ENCODE measurements at regions not wholly inside any gene's neighbourhood (a gene's known extent, or its start where the extent isn't known, plus 50 kb on each side); places are given as distances from the start of the nearest gene placed in this dataset.

- H3K4me1 ChIP-seq (ENCODE audit: control insufficient read depth, insufficient read depth, low read length): no peaks in the 10 kb centered on the region
- WGBS (ENCODE audit: insufficient coverage, insufficient replicate concordance, low lambda C conversion rate, missing lambda C conversion rate): 32% methylated on average over 4 of the region's 4 CpGs
- POLR2A ChIA-PET: no interaction called here
- H3K27me3 ChIP-seq (replicated peaks in 1 of 2; ENCODE audit: control insufficient read depth in 2 of 2, insufficient read depth in 2 of 2, low read length in 1 of 2): no peaks in the 10 kb centered on the region
- CTCF ChIA-PET: no interaction called here
- no peaks in the 10 kb centered on the region for H3K36me3 ChIP-seq (ENCODE audit: control insufficient read depth in 2 of 2, insufficient read depth in 2 of 2, low read length in 1 of 2)
- FAIRE-seq (no peak), DNase-seq (ENCODE audit: low read depth, low spot score) (no peak), ATAC-seq (no peak)
- TF ChIP-seq EP300 (IDR thresholded peaks at IDR 0.05; ENCODE audit: borderline replicate concordance in 1 of 2, control insufficient read depth in 1 of 2, low read depth in 2 of 2, low read length in 2 of 2) (no peak), MTA2 (IDR thresholded peaks at IDR 0.05; ENCODE audit: low read depth) (no peak), IRF4 (IDR thresholded peaks at IDR 0.05; ENCODE audit: low read depth, low read length) (no peak), IKZF1 (conservative IDR thresholded peaks at IDR 0.05) (no peak), ZNF622 (IDR thresholded peaks at IDR 0.05) (no peak)
- no peak overlapping the region for H3K4me3 ChIP-seq
- no peak overlapping the region for H3K4me2 ChIP-seq (ENCODE audit: control insufficient read depth, insufficient read depth)
- H3K9ac ChIP-seq (ENCODE audit: control insufficient read depth, insufficient read depth, low read length): no peak overlapping the region
- no peak overlapping the region for H2AFZ ChIP-seq (ENCODE audit: control insufficient read depth, low read depth, low read length)
- no peaks in the 10 kb centered on the region for H3K9me3 ChIP-seq (replicated peaks; ENCODE audit: control insufficient read depth, insufficient read depth, low read length)
- SMC1A ChIA-PET (ENCODE audit: uncharacterized antibody, unreplicated experiment): interaction anchor here (0.7 to 1.4 kb wide), 3 partner anchors 9 to 156 kb away, joined by 3 read pairs; no protein-coding TSS in a partner anchor
- H4K20me1 ChIP-seq (ENCODE audit: control insufficient read depth, insufficient read depth): no peaks in the 10 kb centered on the region
- intact Hi-C loops (cut with micrococcal nuclease; ENCODE audit: unreplicated experiment) (no loop called here), in situ Hi-C loops (cut with MboI) (no loop called here)
- no peak overlapping the region for H3K27ac ChIP-seq (ENCODE audit: control insufficient read depth, insufficient read depth)
- BruUV-seq (replicated peaks): no TSS peak
- RAD21 ChIA-PET (ENCODE audit: unreplicated experiment): no interaction called here
- H3K79me2 ChIP-seq (ENCODE audit: control insufficient read depth, insufficient read depth, low read length): no peaks in the 10 kb centered on the region
Measured at GRCh38 chr13:84315527-84315926, 433.3 kb upstream of the SLITRK1 start.

GRCh38 chr13:84303035-84303434 is 420.8 kb upstream of the SLITRK1 start:
- ChIA-PET POLR2A (no interaction called here), CTCF (no interaction called here), RAD21 (ENCODE audit: unreplicated experiment) (no interaction called here), SMC1A (ENCODE audit: uncharacterized antibody, unreplicated experiment) (interaction anchor here (0.8 to 1.0 kb wide), 2 partner anchors 11 to 18 kb away, joined by 3 to 4 read pairs; no protein-coding TSS in a partner anchor)
- Histone ChIP-seq H3K27ac (ENCODE audit: control insufficient read depth, insufficient read depth) (no peak overlapping the region), H3K36me3 (ENCODE audit: control insufficient read depth in 2 of 2, insufficient read depth in 2 of 2, low read length in 1 of 2) (no peaks in the 10 kb centered on the region), H2AFZ (ENCODE audit: control insufficient read depth, low read depth, low read length) (no peak overlapping the region), H3K4me1 (ENCODE audit: control insufficient read depth, insufficient read depth, low read length) (no peaks in the 10 kb centered on the region), H3K4me3 (no peak overlapping the region), H3K27me3 (replicated peaks in 1 of 2; ENCODE audit: control insufficient read depth in 2 of 2, insufficient read depth in 2 of 2, low read length in 1 of 2) (no peaks in the 10 kb centered on the region), H3K9me3 (replicated peaks; ENCODE audit: control insufficient read depth, insufficient read depth, low read length) (no peaks in the 10 kb centered on the region), H4K20me1 (ENCODE audit: control insufficient read depth, insufficient read depth) (no peaks in the 10 kb centered on the region), H3K79me2 (ENCODE audit: control insufficient read depth, insufficient read depth, low read length) (no peaks in the 10 kb centered on the region), H3K9ac (ENCODE audit: control insufficient read depth, insufficient read depth, low read length) (no peak overlapping the region), H3K4me2 (ENCODE audit: control insufficient read depth, insufficient read depth) (no peak overlapping the region)
- in situ Hi-C loops (cut with MboI): no loop called here
- no peak for DNase-seq (ENCODE audit: low read depth, low spot score)
- 38% methylated on average over 1 of the region's 1 CpG for WGBS (ENCODE audit: insufficient coverage, insufficient replicate concordance, low lambda C conversion rate, missing lambda C conversion rate)
- FAIRE-seq: no peak
- no peak for ATAC-seq
- TF ChIP-seq RAD21 (IDR thresholded peaks at IDR 0.05; ENCODE audit: insufficient read depth, low read depth, low read length) (no peak), SP1 (IDR thresholded peaks at IDR 0.05; ENCODE audit: low read depth, low read length) (no peak), PAX5 (IDR thresholded peaks at IDR 0.05; ENCODE audit: borderline replicate concordance, low read depth, low read length) (no peak), SUPT20H (IDR thresholded peaks at IDR 0.05; ENCODE audit: borderline replicate concordance, control insufficient read depth, low read depth, low read length) (no peak), HSF1 (IDR thresholded peaks at IDR 0.05; ENCODE audit: low read depth, low read length) (no peak)
- no TSS peak for BruUV-seq (replicated peaks)
- intact Hi-C loops (cut with micrococcal nuclease; ENCODE audit: unreplicated experiment): no loop called here
